NCI-H2227 treated with DMSO at 0.1 percent for 48 hours (cell line): ENCODE measurements at regions not wholly inside any gene's neighbourhood (a gene's known extent, or its start where the extent isn't known, plus 50 kb on each side); places are given as distances from the start of the nearest gene placed in this dataset.
"Not testable (repeated sequence)": the region's sequence is repeated elsewhere in the genome, so short reads cannot be mapped to it uniquely, and the experiment has no call there.

Source experiments
- DNase-seq: peaks from one replicate; lab custom pipeline; 2025; lab: John Stamatoyannopoulos, UW

DNA sequence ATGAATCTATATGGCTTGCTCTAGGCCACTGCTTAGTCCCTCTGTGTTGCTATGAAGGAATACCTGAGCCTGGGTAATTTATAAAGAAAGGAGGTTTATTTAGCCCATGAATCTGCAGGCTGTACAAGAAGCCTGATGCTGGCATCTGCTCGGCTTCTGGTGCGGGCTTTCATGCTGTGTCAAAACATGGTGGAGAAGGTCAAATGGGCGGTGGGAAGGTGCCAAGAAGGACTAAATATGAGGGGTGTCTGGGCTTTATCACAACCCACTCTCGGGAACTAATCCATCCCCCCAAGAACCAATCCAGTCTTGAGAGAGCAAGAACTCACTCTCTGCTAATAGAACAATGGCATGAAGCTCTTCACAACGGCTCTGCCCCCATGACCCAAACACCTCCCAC lies 481.6 kb downstream of the EIPR1 start:
- DNase-seq = no peak

DNA sequence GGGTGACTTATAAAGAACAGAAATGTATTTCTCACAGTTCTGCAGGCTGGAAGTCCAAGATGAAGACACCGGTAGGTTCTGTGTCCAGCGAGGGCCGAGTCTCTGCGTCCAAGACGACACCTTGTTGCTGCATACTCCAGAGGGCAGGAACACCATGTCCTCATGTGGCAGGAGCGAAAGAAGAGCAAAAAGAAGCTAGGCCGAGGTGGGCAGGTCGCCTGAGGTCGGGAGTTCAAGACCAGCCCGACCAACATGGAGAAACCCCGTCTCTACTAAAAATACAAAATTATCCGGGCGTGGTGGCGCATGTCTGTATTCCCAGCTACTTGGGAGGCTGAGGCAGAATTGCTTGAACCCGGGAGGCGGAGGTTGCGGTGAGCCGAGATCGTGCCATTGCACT lies 483.6 kb downstream of the EIPR1 start:
- not testable (repeated sequence) for DNase-seq

DNA sequence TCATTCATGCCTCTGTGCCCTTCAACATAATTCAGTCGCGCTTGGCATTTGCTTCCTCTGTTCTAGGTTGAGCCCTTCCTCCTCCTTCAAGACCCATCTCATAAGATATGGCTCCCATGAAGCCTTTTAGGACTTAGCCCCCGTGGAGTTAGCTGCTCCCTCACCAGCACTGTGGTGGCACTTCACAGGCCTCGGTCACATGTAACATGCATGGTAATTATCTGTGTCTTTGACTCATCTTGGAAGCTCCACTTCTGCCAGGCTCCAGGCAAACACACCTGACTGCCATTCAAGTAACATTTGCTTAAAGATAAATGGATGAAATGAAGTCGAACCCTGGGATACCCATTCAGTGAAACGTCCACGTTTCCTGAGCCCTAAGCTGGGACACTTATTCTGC lies 484.7 kb downstream of the EIPR1 start:
- DNase-seq = no peak

GRCh38 chr2:2892378-2892777 lies 485.2 kb downstream of the EIPR1 start:
- DNase-seq = no peak

DNA sequence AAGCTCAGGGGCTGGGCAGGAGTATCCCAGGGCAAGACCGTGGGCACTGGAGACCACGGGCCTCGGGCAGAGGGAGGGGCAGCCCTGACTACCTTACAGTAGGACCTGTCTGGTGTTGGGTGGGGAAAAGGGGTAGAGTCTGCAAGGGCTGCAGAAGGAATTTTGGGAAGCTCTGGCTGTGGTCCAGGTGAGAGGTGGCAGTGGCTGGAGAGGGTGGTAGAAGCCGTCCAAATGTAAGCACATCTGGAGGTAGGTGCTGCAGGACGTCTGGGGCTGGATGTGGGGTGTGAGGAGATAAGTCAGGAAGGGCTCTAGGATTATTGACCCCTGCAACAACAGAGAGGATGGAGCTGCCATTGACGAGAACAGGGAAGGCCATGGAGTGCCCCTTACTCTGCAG lies 486.7 kb downstream of the EIPR1 start:
- no peak for DNase-seq

DNA sequence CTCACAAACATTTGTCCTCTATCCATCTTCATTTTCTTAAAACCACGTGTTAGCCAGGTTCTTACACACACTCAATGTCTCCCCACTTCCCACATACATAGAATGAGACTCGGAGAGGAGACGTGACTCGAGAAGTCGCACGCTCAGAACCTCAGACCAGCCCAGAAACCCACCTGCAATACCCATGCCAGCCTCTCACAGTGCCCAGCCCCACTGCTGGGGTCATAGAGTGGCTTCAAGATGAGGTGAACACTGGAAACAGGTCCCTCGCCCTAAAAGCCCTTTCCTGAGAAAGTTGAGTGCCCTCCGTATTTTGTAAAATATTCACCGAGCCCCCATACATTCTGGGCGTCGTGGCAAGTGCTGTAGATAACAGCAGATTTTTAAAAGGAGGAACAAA lies 487.4 kb downstream of the EIPR1 start:
- DNase-seq = no peak

GRCh38 chr2:2889646-2890045 lies 488.0 kb downstream of the EIPR1 start:
- DNase-seq = no peak

DNA sequence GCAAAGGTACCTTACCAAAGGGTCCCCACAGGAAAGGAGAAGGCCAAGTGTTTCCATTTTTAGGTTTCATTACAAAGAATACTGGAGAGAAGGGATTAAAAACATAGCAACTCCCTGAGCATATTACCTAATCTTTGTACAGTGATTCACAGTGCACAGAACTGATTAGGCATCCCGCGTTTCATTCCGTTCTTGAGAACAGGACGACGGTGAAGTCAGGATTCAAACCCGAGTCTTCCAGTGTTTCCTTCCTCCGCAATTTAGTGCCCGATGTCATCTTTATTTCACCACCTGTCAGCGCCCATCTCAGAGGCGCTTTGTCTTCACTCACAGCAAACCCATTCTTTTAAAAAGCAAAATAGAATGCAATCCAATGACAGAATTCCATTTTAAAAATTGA lies 488.5 kb downstream of the EIPR1 start:
- no peak for DNase-seq

DNA sequence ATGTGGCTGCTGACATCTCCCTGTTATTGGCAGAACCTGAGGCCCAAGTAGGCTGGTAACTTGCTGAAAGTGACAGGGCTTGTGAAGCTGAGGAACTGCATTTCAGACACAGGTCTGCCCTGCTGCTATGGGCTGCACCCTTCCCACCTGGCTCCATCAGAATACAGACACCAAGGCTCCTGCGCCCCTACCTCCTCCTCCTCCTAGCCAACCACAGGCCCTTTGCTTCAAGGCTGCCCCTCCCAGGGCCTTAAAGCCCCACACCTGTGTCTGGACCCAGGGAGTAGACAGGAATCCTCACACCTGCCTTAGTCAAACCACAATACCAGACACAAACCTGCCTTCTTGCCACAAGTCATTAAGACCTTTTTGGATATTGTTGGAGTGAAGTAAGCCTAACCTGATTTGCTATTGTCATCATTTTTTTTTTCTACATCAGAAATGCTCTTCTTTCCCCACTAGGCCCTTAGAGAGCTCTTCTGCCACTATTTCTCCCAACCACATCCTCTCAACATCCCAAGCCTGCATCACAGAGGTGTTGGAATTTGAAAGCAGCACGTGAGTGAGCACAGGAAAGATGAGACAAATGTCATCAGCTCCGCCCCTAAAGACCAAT lies 489.7 kb downstream of the EIPR1 start:
- DNase-seq = no peak

DNA sequence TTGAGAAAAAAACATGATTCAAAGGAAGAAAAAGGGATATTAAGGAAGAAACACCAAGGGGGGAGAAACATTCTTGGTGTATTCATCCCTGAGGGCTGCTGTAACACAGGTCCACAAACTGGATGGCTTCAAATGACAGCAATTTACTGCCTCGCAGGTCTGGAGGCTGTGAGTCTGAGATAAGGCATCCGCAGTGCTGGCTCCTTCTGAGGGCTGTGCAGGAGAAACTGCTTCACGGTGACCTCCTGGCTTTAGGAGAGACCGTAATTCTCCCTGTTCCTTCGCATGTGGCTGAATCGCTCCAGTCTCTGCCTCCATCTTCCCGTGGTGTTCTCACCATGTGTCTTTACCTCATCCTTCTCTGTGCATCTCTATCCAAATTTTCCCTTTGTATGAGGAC lies 490.7 kb downstream of the EIPR1 start:
- DNase-seq = no peak

DNA sequence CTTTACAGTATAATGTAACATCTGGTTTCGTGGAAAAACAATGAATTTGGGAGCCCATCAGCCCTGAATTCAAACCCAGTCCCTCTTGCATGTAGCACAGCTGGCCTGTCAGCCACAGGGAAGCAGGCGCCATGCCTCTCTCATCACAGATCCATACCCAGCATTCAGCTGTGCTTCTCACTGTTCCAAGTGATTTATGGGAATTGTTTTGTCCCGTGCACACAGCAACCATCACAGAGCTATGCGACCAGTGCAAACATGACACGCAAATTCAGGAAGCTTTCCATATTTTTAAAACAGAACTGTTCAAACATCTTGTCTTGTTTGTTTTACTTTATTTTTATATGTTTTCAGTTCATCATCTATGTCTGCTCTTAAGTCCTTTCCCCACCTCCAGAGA lies 496.1 kb downstream of the EIPR1 start:
- no peak for DNase-seq

GRCh38 chr2:2880938-2881337 lies 496.7 kb downstream of the EIPR1 start:
- DNase-seq = no peak

GRCh38 chr2:2879781-2880180 lies 497.8 kb downstream of the EIPR1 start:
- DNase-seq = no peak

GRCh38 chr2:2879071-2879470 lies 498.5 kb downstream of the EIPR1 start:
- DNase-seq = no peak

DNA sequence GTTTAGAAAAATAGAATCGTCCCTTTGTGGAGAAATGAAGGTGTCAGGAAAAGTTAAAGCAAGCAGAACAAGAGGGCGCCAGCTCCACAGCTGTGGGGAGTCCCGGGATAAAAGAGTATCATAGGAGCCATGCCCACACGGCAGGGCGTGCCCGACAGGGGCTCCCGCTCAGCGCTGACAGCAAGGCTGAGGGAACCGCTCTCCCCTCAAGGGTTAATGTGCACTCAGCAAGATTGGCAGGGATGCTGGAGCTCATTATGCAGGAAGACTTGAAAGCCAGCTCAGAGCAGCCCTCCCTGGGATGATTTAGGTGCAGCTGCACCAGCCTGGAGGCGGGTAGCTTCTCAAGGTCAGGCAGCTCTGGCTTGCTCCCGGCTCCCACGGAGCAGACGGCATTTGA lies 500.2 kb downstream of the EIPR1 start:
- DNase-seq = no peak

DNA sequence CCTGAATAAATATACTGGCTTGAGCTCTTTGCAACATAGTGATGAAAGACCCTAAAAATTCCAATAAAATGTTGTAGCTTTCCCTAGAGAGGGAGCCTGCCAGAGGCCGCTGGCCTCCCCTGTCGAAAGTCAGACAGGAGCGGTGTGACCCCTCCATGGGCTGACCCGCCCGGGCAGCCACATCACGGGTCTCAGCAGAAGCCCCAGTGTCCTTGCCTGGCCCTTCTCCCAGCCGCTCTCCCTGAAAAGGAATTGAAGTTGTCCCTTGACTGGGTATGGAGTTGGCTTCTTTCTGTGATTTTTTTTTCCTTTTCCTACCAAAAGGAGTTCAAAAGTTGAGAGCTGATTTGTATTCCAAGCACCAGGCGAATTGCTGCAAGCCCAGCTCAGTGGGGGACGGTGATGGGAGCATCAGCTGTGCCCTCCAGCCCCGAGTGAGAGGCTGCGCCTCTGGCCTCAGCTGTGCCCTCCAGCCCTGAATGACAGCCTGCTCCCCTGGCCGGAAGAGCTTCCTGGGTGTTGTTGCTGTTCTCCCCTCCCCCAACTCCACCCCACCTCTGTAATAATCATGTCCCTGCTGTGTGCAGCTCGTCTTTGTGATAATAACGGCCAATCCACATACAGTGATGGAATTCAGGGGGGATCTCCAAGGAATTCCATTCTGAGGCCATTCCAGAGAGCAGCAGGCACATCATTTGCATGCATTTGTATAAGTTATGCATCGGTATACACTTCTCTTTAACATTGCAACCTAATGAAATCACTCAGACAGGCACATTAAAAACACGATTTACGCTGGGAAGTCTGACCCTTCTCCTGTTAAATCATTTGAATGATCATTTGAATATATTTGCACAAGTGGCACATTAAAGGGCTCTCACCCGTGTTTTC lies 501.0 kb downstream of the EIPR1 start:
- no peak for DNase-seq

GRCh38 chr2:2875831-2876230 lies 501.8 kb downstream of the EIPR1 start:
- DNase-seq = no peak

- DNase-seq = no peak
These were observed 502.3 kb downstream of the EIPR1 start for GRCh38 chr2:2875296-2875695.

- no peak for DNase-seq
These were observed 502.8 kb downstream of the EIPR1 start for GRCh38 chr2:2874805-2875204.

GRCh38 chr2:2874341-2874740 lies 503.3 kb downstream of the EIPR1 start:
- DNase-seq = no peak

GRCh38 chr2:2873450-2873811 lies 504.2 kb downstream of the EIPR1 start:
- no peak for DNase-seq

- DNase-seq = no peak
These were observed 504.7 kb downstream of the EIPR1 start for GRCh38 chr2:2872713-2873449.

GRCh38 chr2:2872309-2872617 lies 505.4 kb downstream of the EIPR1 start:
- DNase-seq = no peak
